ENCODE measurements at regions not wholly inside any gene's neighbourhood (a gene's known extent, or its start where the extent isn't known, plus 50 kb on each side); places are given as distances from the start of the nearest gene placed in this dataset.
"Not testable (repeated sequence)": the region's sequence is repeated elsewhere in the genome, so short reads cannot be mapped to it uniquely, and the experiment has no call there.

DNA sequence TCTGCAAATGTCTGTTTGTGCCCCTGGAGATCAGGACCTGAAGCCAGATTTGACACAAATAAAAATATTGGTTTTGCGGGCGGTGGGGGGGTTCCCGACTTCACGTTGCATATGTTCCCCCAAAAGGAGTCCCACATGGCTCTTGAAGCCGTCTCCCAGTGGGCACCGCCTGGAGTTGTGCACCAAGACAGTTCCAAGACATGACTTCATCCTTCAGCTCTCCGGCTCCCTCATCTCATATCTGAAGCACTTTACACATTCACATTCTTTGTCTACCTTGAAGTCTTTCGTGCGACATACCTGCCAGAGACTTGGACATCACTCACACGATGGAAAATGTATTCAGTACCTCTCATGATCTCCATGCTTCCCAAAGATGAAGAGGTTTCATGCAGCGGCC is 362.8 kb upstream of the FOXK1 start:
- DNase-seq (ENCODE audit: low read depth): no peak

DNA sequence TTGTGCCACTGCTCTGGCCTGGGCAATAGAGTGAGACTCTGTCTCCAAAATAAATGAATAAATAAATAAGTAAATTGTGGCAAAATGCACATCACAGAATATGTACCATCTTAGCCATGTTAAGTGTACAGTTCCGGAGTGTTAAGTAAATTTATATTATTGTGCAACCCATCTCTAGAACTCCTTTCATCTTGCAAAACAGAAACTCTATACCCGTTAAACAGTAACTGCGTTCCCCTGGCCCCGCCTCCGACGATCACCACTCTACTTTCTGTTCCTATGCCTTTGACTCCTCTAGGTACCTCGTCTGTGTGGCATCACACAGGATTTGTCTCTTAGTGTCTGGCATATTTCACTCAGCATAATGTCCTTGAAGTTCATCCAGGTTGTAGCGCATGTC is 356.4 kb upstream of the FOXK1 start:
- no peak for DNase-seq (ENCODE audit: low read depth)

GRCh38 chr7:4331711-4332110 is 350.4 kb upstream of the FOXK1 start:
- DNase-seq (ENCODE audit: low read depth): no peak

DNA sequence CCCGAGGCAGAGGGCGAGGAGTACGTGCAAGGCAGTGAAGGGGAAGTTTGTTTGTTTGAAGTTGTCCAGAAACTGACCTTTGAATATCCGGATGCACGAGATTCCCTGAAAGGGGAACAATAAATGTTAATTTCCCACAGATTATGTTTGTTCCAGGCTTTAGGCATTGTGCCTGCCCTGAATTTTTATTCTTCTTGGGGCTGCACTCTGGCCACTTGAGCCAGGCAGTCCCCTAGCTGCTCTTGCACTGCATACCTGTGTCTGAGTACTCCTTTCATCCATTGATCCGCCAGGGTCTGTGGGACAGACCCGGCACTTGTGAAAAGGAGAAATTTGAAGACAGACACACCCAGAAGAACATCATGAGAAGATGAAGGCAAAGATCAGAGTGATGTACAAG is 343.5 kb upstream of the FOXK1 start:
- no peak for DNase-seq (ENCODE audit: low read depth)

DNA sequence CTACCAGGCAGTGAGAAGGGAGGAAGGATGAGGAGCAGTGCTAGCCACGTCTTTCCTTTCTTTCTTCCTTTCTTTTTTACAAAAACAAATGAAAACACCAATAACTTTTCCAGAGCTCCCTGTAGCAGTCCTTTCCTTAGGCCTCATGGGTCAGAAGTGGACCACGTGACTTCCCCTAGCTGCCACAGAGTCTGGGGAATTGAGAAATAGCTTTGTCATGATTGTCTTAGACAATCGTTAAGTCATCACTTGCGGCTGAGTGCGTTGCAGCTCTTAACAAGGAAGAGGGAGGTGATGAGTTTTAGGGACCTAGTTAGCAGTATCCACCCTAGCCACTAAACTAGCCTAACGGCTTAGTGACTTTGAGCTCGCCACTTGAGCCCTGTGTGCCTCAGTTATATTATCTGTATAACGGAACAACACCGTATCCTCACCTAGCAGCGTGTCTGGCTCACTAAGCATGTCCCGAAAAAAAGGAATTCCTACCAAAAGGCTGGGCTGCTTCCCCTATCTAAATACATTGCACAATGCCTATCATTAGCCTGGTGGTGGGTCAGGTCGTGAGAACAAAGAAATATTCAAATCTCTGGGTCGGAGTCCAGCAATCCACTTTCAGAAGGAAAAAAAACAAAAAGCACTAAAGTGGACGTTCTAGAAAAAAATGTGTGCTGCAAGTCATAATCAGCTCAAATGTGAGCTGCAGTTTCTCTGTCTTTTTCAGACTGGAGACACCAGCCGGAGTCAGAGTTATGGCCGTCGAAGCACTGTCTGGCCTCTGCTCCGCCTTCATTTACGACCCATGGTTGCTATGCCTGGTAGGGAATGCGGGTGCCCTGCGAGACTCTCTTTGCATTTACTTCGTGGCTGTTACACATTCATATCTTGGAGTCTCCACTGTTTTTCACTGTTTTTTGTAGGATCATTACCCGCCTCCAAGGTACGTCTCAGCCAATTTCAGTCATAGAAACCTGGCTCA is 338.5 kb upstream of the FOXK1 start:
- no peak for DNase-seq (ENCODE audit: low read depth)

GRCh38 chr7:4345004-4345403 is 337.1 kb upstream of the FOXK1 start:
- no peak for DNase-seq (ENCODE audit: low read depth)

- no peak for DNase-seq (ENCODE audit: low read depth)
Measured at GRCh38 chr7:4352069-4352468, 330.0 kb upstream of the FOXK1 start.

DNA sequence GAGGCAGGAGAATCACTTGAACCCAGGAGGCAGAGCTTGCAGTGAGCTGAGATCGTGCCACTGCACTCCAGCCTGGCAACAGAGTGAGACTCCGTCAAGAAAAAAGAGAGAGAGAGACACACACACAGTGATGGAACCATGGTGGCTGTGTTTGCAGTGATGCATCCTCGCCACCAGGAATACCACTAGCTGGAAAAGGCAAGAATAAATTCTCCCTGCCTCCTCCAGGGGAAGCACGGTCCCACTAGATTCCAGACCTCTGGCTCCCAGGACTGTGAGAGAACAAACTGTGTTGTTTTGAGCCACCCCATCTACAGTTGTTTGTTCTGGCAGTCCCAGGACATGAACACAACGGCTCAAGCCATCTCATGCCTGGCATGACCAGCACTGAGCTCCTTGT is 320.3 kb upstream of the FOXK1 start:
- DNase-seq (ENCODE audit: low read depth): no peak

GRCh38 chr7:4383584-4383983 is 298.5 kb upstream of the FOXK1 start:
- no peak for DNase-seq (ENCODE audit: low read depth)

DNA sequence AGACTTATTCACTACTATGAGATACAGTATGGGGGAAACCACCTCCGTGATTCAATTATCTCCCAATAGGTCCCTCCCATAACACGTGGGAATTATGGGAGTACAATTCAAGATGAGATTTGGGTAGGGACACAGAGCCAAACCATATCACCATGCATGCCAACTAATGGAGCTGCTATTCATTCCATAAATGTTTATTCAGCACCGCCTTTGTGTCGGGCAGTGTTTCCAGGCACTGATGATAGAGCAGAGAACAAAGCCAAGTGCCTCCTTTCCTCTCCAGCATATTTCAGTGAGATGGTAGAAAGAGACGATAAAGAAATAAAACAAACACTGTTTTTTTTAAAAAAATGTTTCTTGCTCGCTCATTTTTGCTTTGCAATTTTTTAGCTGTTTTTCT is 295.9 kb upstream of the FOXK1 start:
- no peak for DNase-seq (ENCODE audit: low read depth)

GRCh38 chr7:4391103-4391502 is 291.0 kb upstream of the FOXK1 start:
- not testable (repeated sequence) for DNase-seq (ENCODE audit: low read depth)

DNA sequence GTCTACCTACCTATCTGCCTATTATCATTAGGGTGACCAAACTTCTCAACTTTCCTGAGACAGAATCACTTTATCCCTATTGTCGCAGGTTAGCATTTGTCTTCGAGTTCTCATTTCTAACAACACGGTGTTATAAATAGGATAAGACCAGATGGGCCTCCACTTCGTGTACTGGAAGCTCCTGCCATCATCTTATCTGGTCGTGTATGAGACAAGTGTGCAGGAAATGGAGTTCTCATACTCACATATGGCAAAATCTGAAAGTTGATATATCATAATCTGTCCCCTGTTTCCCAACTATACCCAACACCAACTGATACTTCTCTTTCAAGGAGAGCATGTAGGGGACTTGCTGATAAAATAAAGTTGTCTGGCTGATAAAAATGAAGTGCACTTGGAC is 287.4 kb upstream of the FOXK1 start:
- DNase-seq (ENCODE audit: low read depth): no peak

DNA sequence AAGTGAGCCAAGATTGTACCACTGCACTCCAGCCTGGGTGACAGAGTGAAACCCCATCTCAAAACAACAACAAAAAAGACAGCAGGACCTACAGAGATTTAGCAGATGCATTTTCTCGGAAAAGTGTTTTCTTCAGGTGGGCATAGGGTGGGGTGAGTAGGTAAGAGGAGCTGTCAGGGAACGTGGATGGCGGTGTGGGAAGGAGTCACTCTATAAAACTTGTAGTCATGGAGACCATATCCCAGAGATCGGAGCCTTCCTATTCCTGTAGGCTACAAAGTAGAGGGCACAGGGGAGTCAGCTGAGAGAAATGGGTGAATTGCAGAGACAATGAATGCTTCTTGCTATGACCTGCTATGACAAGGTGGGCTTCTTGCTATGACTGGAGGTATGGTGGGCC is 283.0 kb upstream of the FOXK1 start:
- DNase-seq (ENCODE audit: low read depth): no peak

GRCh38 chr7:4399596-4399995 is 282.5 kb upstream of the FOXK1 start:
- no peak for DNase-seq (ENCODE audit: low read depth)

DNA sequence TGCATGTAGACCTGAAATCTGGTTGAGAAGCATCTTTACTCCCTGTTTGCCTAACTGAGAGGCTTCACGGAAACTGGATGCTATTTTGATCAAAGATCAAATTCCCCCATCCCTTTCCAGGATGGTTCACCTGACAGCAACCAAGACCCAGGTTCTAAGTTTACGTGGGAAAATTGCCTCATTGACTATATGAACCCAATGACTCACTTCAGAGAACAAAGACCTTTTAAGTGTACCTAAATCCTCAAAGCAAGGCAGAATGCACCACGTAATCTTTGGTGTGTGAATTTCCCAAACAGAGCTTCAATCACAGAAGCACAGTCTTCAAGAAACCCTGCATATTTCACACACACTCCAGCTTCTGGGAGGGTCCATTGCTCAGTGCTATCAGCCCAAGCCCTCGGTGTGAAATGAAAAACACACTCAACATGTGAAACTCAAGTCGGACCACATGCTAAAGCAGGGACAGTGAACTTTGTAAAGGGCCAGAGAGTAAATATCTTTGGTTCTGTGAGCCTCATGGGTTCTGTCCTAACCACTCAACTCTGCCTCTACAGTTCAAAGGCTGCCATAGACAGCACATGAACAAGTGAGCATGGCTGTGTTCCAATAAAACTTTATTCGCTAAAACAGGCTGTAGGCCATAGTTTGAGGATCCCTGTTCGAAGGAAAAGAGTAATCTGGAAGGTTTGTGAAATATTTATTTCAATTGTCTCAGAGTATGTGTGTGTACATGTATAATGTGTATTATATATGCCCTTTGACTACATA is 275.6 kb upstream of the FOXK1 start:
- no peak for DNase-seq (ENCODE audit: low read depth)

- no peak for DNase-seq (ENCODE audit: low read depth)
Measured at GRCh38 chr7:4409946-4410345, 272.1 kb upstream of the FOXK1 start.

DNA sequence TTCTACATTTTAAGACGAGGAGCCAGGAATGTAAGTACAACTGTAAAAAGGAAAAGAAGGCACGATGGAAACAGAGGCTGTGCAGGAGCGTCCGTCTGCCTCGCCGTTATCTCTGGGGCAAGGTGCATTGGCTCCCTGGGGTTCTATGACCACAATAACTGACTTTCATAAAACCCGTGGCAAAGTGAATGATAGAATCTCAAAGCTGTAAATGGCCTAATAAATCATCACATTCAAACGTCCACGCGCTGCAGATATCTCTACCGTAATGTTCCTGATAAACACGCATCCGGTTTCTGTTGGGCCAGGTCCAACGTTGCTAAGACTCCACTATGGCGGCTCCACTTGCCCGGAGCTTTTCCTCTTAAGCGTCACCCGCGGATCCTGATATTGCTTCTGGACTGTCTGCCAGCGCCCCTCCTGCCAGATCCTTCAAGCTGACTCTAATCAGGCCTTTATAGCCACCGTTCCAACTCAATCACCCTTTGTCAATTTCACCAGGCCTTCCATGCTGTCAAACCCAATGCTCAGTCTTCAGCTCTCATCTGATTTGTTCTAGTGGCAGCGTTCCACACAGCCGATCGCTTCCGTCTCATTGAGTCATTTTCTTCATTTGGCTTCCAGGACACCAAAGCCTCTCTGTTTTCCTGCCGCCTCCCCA is 265.6 kb upstream of the FOXK1 start:
- DNase-seq (ENCODE audit: low read depth): no peak

DNA sequence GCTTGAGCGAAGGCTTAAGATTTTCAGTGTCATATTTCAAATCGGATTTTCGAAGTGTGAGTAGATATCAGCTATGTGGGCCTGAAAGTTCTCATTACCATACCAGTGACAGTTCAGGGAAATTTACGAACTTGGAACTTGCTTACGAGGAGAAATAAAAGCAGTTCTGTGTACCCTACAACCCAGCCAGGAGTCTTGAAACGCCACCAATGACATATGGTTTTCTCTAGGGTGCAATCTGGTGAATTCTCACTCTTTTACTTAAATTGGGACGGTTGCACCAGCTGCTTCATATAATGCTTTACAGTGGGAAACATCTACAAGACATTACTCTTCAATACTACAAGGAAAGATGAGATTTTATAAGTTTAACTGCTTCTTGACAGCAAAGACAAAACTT is 253.6 kb upstream of the FOXK1 start:
- DNase-seq (ENCODE audit: low read depth): no peak

DNA sequence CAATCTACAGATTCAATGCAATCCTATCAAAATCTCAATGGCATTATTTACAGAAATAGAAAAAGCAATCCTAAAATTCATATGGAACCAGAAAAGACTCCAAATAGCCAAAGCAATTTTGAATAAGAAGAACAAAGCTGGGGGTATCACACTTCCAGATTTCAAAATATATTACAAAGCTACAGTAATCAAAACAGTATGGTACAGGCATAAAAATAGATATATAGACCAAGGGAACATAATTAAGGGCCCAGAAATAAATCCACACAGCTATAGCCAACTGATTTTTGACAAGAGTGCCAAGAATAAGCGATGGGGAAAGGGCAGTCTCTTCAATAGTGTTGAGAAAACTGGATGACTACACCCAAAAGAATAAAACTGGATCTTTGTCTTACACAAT is 251.9 kb upstream of the FOXK1 start:
- DNase-seq (ENCODE audit: low read depth): no peak

- no peak for DNase-seq (ENCODE audit: low read depth)
Measured at GRCh38 chr7:4434306-4434705, 247.8 kb upstream of the FOXK1 start.

- DNase-seq (ENCODE audit: low read depth): no peak
Measured at GRCh38 chr7:4436361-4436895, 245.7 kb upstream of the FOXK1 start.

DNA sequence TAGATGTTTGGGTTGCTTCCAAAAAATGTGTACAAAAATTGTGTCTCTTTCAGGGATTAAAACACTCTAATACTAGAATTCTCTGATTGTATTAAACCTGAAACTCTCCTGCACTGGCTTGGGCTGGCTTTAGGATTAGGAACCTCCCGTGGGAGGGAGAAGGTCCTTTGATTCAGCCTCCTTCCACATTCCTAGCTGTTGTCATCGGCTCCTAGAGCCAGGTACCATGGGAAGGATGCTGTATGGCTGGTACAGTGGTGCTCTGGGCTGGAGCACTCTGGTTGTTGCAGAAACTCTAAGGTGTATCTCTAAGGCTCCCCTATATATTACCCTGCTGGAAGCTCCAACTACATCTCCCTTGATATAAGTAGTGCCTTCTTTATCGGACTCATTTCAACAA is 245.2 kb upstream of the FOXK1 start:
- DNase-seq (ENCODE audit: low read depth): no peak

Measured in renal cortical epithelial cell (primary cell).